Epithelial cell of esophagus (primary cell): ENCODE measurements at regions not wholly inside any gene's neighbourhood (a gene's known extent, or its start where the extent isn't known, plus 50 kb on each side); places are given as distances from the start of the nearest gene placed in this dataset.

Source experiments
- DNase-seq: peaks from one replicate; pipeline ENCODE4 v3.0.0; 2010; ENCODE audit warnings: low read depth
- H3K4me3 ChIP-seq: 2 replicates; pipeline ENCODE4 v1.5.1; 2011; ENCODE audit warnings: mild to moderate bottlenecking, low read length, control low read depth
- TF ChIP-seq, protein P1 (sequence below): IDR thresholded peaks from 2 replicates; pipeline ENCODE4 v1.5.1; 2011; ENCODE audit warnings: low read depth, mild to moderate bottlenecking, low read length, control low read depth, inconsistent platforms; ENCODE audit not compliant: insufficient read depth; ENCODE audit errors: missing control alignments

DNA sequence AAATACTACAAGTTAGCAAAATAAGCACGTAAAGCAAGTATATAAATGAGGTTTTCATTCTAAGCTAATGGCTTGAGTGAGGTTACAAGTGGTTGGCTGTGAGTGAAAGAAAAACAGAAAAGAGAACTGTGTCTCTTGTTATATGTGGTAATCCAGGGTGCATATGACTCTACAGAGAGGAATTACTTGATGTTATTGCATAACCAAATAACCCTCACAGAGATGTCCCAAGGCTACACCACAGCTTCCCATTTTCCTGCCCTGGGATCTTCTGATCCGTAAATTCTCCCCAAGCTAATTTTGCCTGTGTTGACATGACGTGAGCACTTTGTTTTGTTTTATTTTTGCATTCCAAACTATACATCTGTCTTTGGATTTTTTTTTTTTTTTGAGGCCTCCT lies 470.0 kb upstream of the INTU start:
- no peak overlapping the region for H3K4me3 ChIP-seq
- TF ChIP-seq, protein P1, sequence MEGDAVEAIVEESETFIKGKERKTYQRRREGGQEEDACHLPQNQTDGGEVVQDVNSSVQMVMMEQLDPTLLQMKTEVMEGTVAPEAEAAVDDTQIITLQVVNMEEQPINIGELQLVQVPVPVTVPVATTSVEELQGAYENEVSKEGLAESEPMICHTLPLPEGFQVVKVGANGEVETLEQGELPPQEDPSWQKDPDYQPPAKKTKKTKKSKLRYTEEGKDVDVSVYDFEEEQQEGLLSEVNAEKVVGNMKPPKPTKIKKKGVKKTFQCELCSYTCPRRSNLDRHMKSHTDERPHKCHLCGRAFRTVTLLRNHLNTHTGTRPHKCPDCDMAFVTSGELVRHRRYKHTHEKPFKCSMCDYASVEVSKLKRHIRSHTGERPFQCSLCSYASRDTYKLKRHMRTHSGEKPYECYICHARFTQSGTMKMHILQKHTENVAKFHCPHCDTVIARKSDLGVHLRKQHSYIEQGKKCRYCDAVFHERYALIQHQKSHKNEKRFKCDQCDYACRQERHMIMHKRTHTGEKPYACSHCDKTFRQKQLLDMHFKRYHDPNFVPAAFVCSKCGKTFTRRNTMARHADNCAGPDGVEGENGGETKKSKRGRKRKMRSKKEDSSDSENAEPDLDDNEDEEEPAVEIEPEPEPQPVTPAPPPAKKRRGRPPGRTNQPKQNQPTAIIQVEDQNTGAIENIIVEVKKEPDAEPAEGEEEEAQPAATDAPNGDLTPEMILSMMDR: no peak
- DNase-seq: peak; percentile 87

DNA sequence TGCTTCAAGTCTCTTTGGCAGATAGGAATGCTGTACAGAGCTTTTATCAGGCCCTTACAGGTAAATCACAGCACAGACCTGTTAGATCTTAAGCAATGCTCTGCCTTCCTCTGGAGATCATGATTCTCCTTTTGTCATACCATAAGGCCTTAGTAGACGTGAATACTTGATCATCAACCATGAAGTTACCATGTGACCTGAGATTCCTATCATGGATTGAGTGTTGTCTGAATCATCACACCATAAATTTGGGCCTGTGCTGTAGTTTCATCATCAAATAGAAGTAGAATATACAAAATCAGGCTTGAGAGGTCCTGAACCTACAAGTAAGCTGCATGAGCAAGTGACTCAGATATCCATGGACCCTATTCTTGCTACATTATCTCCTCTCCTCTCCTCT lies 466.8 kb upstream of the INTU start:
- peak; percentile 86 for DNase-seq
- TF ChIP-seq, protein P1: no peak
- H3K4me3 ChIP-seq: no peak overlapping the region

DNA sequence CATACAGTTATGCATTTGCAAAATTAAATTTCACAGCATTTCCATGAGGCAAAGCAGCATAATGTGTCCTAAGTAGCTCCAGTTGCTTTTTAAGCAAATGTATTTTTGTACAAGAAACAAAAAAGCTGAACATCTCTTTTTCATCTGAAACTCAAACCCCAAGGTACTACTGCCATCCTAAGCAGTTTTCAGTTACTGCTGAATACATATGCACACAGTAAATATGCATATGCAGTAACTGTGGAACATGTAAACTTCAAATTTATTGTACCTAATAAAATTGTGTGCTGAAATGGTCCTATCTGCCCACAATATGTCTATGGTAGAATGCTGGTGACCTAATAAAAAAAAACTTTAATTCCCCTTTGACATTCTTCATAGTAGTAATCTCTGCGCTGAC lies 458.6 kb upstream of the INTU start:
- DNase-seq: no peak
- TF ChIP-seq, protein P1: no peak
- H3K4me3 ChIP-seq: no peak overlapping the region

DNA sequence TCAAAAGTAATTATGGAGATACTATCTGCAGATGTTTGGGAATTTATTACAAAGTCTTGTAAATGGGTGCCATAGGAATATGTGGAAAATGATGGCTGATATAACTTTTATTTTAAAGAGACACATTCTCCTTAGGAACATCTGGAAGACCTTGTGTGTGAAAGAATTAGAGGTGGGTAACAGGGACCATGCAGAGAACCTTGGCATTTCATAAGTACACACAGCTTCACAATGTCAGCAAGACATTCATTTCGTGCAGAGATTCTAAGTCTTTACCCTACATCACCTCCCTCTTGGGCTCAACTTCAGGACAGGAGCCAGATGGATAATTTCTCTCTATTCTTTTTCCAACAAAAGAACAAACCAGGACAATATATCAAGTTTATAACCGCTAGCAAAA lies 458.1 kb upstream of the INTU start:
- no peak for DNase-seq
- H3K4me3 ChIP-seq: no peak overlapping the region
- TF ChIP-seq, protein P1: no peak

DNA sequence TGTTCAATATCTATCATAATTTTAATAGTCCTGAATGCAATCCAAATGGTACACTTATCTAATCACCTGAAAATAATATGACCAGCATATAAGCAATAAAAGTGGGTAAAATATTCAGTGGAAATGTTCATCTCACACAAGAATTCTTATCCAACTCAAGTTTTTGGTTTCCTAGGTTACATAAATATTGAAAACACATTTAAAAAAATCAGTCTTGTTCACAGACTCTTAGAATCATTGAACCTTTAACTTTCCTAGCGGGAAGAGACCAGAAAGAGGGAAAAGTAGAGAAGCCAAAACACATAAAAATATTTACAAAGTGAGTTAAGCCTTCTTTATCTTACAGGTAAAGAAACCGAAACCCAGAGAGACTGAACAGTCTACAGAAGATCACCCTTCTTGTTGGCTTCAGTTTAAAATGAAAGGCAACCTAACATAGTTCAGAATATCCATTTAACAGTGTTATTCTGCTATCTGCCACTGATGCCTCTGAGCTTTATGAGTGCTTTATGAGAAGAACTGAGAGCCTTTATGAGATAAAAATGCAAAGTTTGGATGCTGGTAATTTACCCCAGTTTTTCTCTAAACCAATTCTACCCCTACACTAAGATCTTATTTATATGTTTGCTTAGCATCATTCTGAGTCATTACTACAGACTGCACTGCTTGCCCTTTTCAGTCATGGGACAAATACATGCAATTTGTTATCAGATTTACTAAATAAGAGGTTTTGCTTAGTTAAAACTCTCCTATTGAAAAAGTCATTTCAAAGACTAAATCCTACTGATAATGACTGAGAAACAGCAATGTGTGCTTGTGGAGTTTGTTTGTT lies 453.3 kb upstream of the INTU start:
- no peak for DNase-seq
- H3K4me3 ChIP-seq: no peak overlapping the region
- TF ChIP-seq, protein P1: no peak

DNA sequence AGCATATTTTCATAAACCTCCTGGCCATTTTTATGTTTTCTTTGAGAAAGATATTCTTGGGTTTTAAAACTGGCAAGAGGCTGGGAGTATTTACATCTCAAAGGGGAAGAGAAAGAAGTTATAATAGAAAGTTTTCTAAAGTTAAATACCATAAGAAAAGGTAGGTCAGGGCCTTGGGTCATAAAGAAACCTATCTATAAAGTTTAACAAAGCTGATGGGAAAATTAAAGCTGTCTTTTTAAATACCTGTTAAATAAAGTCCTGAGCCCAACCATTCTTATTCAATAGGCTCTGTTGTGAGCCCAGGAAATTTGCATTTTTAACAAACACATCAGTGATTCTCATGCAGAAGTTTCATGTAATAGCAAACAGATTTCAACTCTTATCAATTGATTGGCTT lies 451.8 kb upstream of the INTU start:
- DNase-seq: no peak
- TF ChIP-seq, protein P1: no peak
- H3K4me3 ChIP-seq: no peak overlapping the region

DNA sequence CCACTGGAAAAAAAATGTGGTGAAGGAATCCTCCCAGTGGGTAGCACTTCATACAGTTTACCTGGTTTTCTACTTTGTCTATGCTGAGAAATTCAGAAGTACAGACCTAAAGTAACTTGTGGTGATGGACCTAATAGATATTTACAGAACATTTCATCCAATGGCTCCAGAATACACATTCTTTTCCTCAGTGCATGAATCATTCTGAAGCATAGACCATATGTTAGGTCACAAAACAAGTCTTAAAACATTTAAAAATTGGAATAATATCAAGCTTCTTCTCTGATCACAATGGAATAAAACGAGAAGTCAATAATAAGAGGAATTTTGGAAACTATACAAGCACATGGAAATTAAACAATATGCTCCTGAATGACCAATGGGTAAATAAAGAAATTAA lies 450.1 kb upstream of the INTU start:
- TF ChIP-seq, protein P1: no peak
- H3K4me3 ChIP-seq: no peak overlapping the region
- no peak for DNase-seq
